Activated CD4-positive, alpha-beta T cell treated with anti-CD3 and anti-CD28 coated beads for 24 hours (primary cell): ENCODE measurements at regions not wholly inside any gene's neighbourhood (a gene's known extent, or its start where the extent isn't known, plus 50 kb on each side); places are given as distances from the start of the nearest gene placed in this dataset.

Experiments used
- DNase-seq, 2 donors: peaks; one replicate each; pipeline ENCODE4 v3.0.0-alpha.2; 2020; ENCODE audit warnings: low read depth in 2 of 2

- no peak for DNase-seq
Measured at GRCh38 chr4:27184508-27185155, 324.0 kb downstream of the STIM2 start.

DNA sequence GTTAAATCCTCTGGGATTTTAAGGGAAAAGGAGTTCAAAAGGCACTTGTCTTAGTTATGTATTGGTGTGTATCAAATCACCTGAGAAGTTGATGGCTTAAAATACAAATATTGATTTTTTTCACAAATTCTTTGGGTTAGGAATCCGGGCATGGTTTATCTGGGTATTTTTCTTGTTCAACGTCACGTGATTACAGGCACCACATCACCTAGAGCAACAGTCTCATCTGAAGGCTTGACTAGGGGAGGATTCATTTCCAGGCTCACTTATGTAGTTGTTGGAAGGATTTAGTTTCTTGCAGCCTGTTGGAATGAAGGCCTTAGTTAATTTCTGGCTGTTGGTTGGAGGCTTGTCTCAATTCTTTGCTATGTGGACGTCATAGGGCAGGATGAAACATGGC is 326.1 kb downstream of the STIM2 start:
- no peak for DNase-seq

DNA sequence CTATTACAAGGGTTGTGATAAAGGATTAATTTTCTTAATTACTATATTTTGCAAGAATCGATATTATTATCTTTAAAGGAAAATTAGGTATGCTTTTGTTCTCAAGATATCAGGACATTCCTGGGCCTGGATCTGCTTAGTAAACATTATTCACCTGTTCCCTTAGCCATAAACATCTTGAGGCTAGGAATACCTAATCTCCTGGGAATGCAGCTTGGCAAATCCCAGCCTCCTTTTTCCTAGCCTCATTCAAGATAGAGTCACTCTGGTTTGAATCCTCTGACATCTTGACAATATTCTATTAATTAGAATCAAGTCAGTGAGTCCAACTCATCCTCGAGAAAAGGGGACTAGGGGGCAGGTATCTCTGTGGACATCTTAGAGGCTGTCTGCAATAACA is 327.1 kb downstream of the STIM2 start:
- no peak for DNase-seq

DNA sequence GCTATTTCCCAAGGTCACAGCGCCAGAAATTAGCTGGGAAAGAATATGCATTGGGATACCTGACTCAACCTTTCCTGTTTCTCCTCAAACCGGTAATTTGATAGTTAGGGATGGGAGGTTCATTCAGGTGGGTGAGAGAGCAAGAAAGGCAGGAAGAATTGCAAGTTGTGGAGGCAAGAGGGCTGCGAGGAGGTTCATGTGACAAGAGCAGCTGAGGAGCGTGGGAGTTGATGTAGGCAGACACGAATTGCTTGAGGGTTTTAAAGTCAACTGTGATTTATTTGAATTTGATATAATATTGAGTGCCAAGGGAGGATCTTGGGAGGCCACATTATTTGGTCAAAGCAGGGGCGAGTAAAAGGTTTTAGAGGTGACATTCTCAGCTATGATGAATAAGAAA is 329.0 kb downstream of the STIM2 start:
- DNase-seq: no peak

DNA sequence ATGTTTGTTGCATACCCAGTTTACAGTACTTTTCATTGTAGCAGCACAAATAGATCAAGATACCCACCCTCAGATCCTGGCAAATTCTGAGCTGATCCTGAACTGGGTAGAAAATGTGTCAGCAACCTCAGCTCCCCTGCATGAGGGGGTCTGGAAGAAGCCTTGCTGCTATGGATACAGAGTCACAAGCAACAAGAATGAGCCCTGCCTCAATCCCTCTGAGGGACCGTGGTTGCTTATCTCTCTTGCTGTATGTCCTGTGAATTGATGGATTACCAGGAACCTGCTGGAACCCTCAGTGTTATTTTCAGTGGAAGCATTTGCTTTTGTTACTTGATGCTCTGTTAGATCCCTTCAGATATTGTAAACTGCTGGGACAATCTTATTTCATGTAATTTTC is 331.0 kb downstream of the STIM2 start:
- DNase-seq: no peak

GRCh38 chr4:27194599-27195176 is 334.0 kb downstream of the STIM2 start:
- no peak for DNase-seq

DNA sequence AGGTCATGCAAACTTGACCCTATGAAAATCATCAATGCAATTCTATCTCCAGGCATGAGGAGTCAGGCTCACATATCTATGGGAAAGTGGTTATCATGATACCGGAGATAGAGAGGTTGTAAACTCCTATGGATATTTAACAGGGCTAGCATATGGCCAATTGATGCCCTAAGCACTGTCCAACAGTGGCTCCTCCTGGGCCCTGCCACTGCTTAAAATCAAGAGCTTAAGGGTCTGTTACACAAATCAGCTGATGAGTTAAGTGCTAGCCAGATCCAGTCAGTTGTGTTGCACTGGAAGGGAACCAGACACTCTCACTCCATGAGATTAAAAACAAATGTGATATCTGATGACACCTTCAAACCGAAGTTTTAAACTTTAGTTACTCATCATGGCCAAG is 337.6 kb downstream of the STIM2 start:
- DNase-seq: no peak

DNA sequence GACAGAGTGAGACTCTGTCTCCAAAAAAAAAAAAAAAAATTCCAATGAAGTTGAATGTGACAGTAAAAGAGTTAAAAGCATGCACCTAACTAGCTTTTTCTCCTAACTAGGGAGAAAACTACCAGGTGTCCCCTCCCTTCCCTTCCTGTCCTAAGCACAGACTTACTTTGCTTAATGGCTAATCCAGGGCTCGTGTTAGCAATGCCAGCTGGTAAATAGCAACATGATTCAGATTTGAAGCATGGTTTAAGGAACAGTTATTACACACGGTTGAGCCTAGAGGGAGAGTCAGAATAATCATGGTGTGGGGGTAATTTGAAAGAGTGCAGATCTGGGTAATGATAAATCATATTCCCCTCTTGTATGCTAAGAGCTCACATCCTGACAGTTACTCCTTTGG is 338.3 kb downstream of the STIM2 start:
- no peak for DNase-seq

DNA sequence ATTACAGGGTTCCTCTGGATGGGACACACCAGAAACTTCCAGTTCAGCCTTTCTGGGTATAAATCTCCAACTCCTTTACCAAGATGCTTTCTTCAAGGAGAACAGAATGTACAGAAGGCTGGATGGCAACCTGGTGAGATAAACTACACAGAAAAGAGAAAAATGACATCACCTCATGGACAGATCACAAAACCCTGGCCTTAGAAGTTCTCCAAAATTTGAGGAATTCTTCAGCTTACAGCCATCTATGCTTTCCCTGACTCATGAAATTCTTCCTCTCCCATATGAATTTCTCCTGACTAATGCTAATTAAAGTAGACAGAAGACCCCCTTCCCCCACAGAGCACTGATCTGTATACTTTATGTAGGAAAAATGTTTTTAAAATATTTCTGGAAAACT is 345.4 kb downstream of the STIM2 start:
- DNase-seq: no peak

- DNase-seq: no peak
Measured at GRCh38 chr4:27210956-27211355, 350.3 kb downstream of the STIM2 start.

DNA sequence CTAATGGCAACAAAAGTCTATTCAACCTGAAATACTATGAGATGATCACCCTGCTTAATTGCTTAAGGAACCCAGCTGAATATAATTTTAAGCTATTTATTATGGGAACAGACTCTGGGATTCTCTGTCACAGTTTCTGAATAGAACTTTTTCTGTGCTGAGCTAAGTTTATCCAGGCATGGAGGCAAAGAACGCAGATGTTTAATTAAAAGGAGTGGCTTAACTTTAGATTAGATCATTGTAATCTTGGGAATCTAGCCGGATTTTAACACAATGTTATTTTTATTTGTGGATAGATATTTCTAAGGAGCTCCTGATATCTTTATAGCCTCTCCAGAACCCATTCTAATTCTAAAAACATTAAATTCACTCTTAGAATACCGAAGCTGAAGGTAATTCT is 353.4 kb downstream of the STIM2 start:
- no peak for DNase-seq

DNA sequence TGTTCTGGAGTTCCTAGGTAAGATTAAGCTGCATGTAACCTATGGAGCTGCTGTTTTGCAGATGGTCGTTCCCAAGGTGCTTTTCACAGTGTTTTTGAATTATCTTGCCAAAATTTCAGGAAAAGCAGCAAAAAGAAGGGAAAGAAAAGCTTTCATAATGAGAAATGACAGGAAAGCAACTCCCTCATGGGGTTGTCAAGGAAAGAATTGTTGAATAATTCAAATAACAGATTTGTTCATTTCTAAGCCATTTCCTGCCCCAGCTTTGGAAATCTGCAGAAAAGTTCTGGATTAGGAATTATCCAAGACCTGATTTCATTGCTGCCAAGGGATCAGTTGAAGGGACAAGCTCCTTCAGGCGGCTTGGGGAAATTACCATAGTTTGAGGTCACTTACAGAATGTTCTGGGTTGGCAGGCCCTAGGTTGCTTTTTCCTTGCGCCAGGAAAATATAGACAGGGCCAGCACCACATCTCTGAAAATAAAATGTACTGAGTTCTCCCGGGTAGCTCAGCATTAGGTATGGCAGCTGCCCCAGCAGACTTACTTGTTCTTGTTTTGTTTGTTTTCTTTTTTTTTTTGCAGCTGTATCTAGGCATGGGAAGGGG is 354.7 kb downstream of the STIM2 start:
- DNase-seq: no peak

DNA sequence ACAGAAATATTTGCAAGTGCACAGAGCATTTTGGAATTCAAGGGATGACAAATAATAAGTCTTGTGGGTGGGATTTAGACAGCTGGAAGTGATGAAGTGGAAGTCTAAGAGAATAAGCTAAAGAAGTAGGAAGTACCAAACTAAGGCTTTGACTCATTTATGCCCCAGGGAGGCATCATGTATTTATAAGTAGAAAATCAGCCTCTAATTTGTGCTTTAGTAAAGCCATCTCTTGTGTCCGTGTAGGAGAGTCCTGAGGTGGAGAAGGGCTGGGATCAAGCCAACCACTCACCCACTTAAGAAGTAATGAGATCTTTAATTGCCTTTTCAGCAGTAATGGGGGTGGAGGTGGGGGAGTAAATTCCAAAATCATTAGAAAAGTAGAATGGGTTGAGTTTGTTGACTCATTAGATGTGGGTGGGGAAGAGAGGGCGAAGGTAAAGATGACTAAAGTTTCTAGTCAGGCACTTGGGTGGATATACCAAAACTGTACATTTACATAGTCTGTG is 356.7 kb downstream of the STIM2 start:
- DNase-seq: no peak

- no peak for DNase-seq
Measured at GRCh38 chr4:27218013-27218412, 357.4 kb downstream of the STIM2 start.

DNA sequence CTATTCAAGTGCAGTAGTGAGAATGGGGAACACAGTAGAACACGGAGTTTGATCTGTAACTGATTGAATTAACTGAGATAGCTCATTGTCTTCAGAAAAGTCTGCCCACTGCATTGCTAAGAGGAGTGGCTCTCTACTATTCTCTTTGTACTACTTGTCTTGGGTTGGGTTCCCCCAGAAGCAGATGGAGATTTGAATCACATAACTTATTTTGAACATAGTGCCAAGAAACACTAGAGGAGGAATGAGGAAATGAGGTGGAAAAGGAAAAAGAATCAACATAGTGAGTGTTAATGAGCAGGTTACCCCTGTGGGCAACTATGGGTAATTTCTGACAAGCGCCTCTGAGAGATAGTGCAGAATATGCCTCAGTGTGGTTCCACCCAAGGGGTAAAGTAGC is 362.7 kb downstream of the STIM2 start:
- no peak for DNase-seq

DNA sequence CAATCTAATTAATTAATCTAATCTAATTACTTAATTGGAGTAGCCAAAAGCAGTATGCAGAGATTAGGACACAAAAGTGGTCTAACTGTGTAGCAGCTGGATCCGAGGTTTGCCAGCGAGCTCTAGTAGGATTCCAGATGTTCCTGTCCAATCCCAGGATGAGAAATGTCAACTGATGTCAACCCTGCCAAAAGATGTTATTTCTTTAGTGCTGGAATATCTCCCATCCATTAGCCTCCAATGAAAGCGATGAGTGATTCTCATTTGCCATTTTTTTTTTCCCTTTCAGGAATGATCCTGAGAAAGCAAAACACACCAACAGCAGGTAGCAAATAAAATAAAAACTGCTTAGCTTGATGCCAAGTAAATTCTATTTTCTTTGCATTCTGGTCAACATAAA is 372.9 kb downstream of the STIM2 start:
- no peak for DNase-seq

- DNase-seq: no peak
Measured at GRCh38 chr4:27234306-27234899, 373.8 kb downstream of the STIM2 start.

DNA sequence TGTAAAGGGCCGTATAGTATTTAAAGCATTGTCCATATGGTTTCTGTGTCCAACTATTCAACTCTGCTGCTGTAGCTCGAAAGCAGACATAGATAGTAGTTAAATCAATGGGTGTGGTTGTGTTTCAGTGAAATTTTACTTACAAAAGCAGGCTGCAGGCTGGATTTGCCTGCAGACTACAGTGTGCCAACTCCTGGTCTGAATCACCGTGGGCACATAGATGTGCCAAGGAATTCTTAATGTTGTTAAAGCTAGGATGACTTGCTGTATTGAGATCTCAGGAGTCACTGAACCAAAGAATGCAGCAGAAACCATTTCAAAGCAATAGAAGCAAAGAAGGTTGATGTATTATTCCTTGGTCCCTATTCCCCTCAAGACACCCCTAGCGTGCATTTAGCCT is 379.0 kb downstream of the STIM2 start:
- DNase-seq: no peak

GRCh38 chr4:27242217-27242616 is 381.6 kb downstream of the STIM2 start:
- DNase-seq: no peak

DNA sequence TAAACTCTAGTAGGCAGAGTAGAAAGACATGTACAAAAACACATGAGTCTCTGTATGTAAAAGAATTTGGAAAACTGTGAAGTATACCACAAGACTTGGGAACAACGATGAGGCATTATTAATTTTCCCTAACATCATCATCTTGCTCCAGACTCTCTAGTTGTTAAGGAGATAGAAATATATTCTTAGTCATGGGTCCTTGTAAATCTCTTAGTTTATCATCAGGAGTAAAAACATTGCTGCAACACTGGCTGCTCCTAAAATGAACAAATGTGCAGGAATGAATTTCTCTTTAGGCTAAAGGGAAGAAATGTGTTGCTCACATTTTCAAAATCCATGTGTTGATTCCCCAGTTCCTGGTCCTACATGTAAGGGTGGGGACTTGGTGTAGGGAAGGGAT is 384.6 kb downstream of the STIM2 start:
- no peak for DNase-seq

GRCh38 chr4:27248829-27249228 is 388.2 kb downstream of the STIM2 start:
- no peak for DNase-seq

DNA sequence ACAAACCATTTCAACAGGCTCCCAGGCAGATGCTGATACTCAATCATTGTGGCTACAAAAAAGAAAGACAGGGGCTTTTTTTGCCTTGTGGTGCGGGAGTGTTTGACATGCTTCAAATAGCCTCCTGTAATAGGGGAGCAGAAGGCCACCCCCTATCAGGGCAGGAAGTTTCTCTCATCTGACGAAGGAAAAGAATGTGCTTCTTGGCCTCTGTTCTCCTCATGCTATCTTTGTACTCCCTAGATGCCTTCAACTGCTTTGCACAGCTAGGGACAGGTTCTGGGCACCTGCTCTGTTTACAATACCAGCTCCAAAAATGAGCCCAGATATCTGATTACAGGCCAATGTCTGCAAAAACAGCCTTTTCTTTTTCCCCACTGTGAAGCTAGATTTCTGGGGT is 391.1 kb downstream of the STIM2 start:
- no peak for DNase-seq

GRCh38 chr4:27267339-27267969 is 406.8 kb downstream of the STIM2 start:
- DNase-seq: no peak
